DOHH2 (cell line): ENCODE measurements at regions not wholly inside any gene's neighbourhood (a gene's known extent, or its start where the extent isn't known, plus 50 kb on each side); places are given as distances from the start of the nearest gene placed in this dataset.

ENCODE experiments used
- H3F3A ChIP-seq: fragments of 200-600 bp; sonication (generic), shearing (Covaris generic); 2 replicates; pipeline ENCODE4 v1.6.0; 2016; ENCODE audit warnings: antibody characterized with exemption, mild to moderate bottlenecking; ENCODE audit not compliant: control insufficient read depth, insufficient read depth
- H3K27ac ChIP-seq: fragments of 200-600 bp; sonication (generic); 2 replicates; pipeline ENCODE4 v1.5.1; 2014; ENCODE audit warnings: low read depth, mild to moderate bottlenecking, low read length, moderate library complexity
- H3K27me3 ChIP-seq: fragments of 200-600 bp; sonication (generic); 2 replicates; pipeline ENCODE4 v1.6.1; 2014; ENCODE audit warnings: mild to moderate bottlenecking, low read length, mixed read lengths; ENCODE audit not compliant: control insufficient read depth
- H3K36me3 ChIP-seq: fragments of 200-600 bp; sonication (generic); 2 replicates; pipeline ENCODE4 v1.6.1; 2014; ENCODE audit warnings: mild to moderate bottlenecking, low read length, moderate library complexity, mixed read lengths; ENCODE audit not compliant: control insufficient read depth
- H3K4me1 ChIP-seq: fragments of 200-600 bp; sonication (generic); 2 replicates; pipeline ENCODE4 v1.6.1; 2014; ENCODE audit warnings: mild to moderate bottlenecking, low read length, mixed read lengths; ENCODE audit not compliant: control insufficient read depth
- H3K4me2 ChIP-seq: fragments of 200-600 bp; sonication (generic); 2 replicates; pipeline ENCODE4 v1.6.0; 2014; ENCODE audit warnings: mild to moderate bottlenecking, low read length, moderate library complexity
- H3K4me3 ChIP-seq: fragments of 200-600 bp; sonication (generic); 2 replicates; pipeline ENCODE4 v1.5.1; 2014; ENCODE audit warnings: mild to moderate bottlenecking, low read length, mixed read lengths
- H3K79me2 ChIP-seq: fragments of 200-600 bp; sonication (generic); 2 replicates; pipeline ENCODE4 v1.6.1; 2014; ENCODE audit warnings: mild to moderate bottlenecking, low read length, mixed read lengths; ENCODE audit not compliant: control insufficient read depth
- H3K9me2 ChIP-seq: fragments of 200-600 bp; sonication (generic); replicated peaks from 2 replicates; pipeline ENCODE4 v1.6.1; 2014; ENCODE audit warnings: mild to moderate bottlenecking, low read length, mixed read lengths; ENCODE audit not compliant: control insufficient read depth
- H3K9me3 ChIP-seq: fragments of 200-600 bp; sonication (generic); 2 replicates; pipeline ENCODE4 v1.6.1; 2014; ENCODE audit warnings: antibody characterized with exemption, low read length, mixed read lengths; ENCODE audit not compliant: control insufficient read depth, insufficient read depth
- H4K20me1 ChIP-seq: fragments of 200-600 bp; sonication (generic); 2 replicates; pipeline ENCODE4 v1.6.0; 2014; ENCODE audit warnings: low read depth, mild to moderate bottlenecking, antibody characterized with exemption, low read length, moderate library complexity; ENCODE audit not compliant: control insufficient read depth, insufficient read depth
- EZH2phosphoT487 ChIP-seq: fragments of 200-600 bp; sonication (generic); IDR thresholded peaks from 2 replicates; pipeline ENCODE4 v1.6.1; 2017; ENCODE audit warnings: borderline replicate concordance, mild to moderate bottlenecking, antibody characterized with exemption, low read length, moderate library complexity, mixed read lengths
- TF ChIP-seq, protein P1 (sequence below): fragments of 200-600 bp; sonication (generic); IDR thresholded peaks from one replicate; pipeline ENCODE4 v1.5.1; 2014; ENCODE audit warnings: antibody characterized with exemption, mild to moderate bottlenecking, low read depth, low read length; ENCODE audit not compliant: poor library complexity, severe bottlenecking

DNA sequence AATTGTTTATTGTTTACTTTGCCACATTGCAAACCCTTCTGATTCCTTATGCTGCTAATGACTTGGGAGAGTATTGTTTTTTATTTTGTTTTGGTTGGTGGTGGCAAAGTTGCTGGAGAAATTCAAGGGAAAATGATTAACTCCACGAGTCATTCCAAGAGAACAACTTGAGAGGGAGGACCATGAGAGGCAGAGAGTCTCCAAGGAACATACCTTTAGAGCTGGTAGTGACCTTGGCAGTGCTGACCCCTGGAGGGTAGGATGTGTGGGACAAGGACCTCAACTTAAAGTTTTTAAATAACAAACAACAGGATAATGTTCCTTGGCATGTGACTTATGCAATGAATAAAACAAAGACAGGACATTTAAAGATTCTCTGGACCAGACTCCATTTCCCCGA lies 139.7 kb downstream of the LRRC70 start:
- no peaks in the 10 kb centered on the region for H3K9me3 ChIP-seq
- no peak for TF ChIP-seq EZH2phosphoT487
- TF ChIP-seq, protein P1, sequence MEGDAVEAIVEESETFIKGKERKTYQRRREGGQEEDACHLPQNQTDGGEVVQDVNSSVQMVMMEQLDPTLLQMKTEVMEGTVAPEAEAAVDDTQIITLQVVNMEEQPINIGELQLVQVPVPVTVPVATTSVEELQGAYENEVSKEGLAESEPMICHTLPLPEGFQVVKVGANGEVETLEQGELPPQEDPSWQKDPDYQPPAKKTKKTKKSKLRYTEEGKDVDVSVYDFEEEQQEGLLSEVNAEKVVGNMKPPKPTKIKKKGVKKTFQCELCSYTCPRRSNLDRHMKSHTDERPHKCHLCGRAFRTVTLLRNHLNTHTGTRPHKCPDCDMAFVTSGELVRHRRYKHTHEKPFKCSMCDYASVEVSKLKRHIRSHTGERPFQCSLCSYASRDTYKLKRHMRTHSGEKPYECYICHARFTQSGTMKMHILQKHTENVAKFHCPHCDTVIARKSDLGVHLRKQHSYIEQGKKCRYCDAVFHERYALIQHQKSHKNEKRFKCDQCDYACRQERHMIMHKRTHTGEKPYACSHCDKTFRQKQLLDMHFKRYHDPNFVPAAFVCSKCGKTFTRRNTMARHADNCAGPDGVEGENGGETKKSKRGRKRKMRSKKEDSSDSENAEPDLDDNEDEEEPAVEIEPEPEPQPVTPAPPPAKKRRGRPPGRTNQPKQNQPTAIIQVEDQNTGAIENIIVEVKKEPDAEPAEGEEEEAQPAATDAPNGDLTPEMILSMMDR, result no peak
- peaks cover 4% of the 10 kb centered on the region; the same call in 1 of the 2 replicates for H3K27me3 ChIP-seq
- no peak overlapping the region for H3K27ac ChIP-seq
- no peak overlapping the region for H3K4me2 ChIP-seq
- H3F3A ChIP-seq, result no peaks in the 10 kb centered on the region
- H3K4me3 ChIP-seq, result no peak overlapping the region
- no peaks in the 10 kb centered on the region for H4K20me1 ChIP-seq
- no peaks in the 10 kb centered on the region for H3K4me1 ChIP-seq
- H3K9me2 ChIP-seq, result no peaks in the 10 kb centered on the region
- no peaks in the 10 kb centered on the region for H3K79me2 ChIP-seq
- no peaks in the 10 kb centered on the region for H3K36me3 ChIP-seq

DNA sequence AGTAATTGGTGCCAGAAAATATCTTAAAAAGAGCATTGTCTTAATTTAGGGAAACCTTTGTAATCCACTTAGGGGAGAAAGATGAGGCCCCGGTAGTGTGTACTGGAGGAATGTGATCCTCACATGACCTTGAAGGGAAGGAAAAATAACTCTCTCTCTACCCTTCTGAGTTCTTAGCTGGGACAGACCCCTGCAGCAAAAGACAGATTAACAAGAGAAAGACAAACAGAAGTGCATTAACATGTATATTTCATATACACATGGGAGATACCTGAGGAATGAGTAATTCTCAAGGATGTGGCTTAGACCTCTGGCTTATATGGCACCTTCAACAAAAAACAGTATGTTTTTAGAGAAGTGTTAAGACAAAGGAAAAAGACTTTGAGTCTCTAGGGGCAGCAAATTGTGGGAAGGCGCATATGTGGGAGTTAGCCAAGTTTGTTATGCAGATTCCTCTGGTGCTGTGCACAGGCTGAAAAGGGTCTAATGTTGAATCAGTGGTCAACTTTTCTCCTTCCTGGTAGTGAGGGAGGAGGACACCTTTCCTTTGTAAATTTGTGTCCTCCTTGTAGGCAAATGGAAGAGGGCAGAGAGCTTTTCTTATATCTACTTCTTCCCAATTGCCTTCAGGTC lies 138.8 kb downstream of the LRRC70 start:
- Histone ChIP-seq H3K27ac (no peak overlapping the region), H3F3A (no peaks in the 10 kb centered on the region), H3K4me1 (no peaks in the 10 kb centered on the region), H3K4me3 (no peak overlapping the region), H3K36me3 (no peaks in the 10 kb centered on the region), H3K4me2 (no peak overlapping the region), H4K20me1 (no peaks in the 10 kb centered on the region), H3K79me2 (no peaks in the 10 kb centered on the region), H3K27me3 (peaks cover 4% of the 10 kb centered on the region; the same call in 1 of the 2 replicates), H3K9me3 (no peaks in the 10 kb centered on the region), H3K9me2 (no peaks in the 10 kb centered on the region)
- no peak for TF ChIP-seq EZH2phosphoT487
- TF ChIP-seq, protein P1, result no peak

- no peaks in the 10 kb centered on the region for H3F3A ChIP-seq
- H3K36me3 ChIP-seq, result no peaks in the 10 kb centered on the region
- H4K20me1 ChIP-seq, result no peaks in the 10 kb centered on the region
- H3K9me2 ChIP-seq, result no peaks in the 10 kb centered on the region
- no peaks in the 10 kb centered on the region for H3K4me1 ChIP-seq
- no peaks in the 10 kb centered on the region for H3K79me2 ChIP-seq
- no peak overlapping the region for H3K27ac ChIP-seq
- H3K27me3 ChIP-seq, result peaks cover 4% of the 10 kb centered on the region; the same call in 1 of the 2 replicates
- TF ChIP-seq EZH2phosphoT487, result no peak
- TF ChIP-seq, protein P1, result no peak
- H3K4me3 ChIP-seq, result no peak overlapping the region
- no peak overlapping the region for H3K4me2 ChIP-seq
- no peaks in the 10 kb centered on the region for H3K9me3 ChIP-seq
Observed at GRCh38 chr5:62714296-62714695, 135.7 kb downstream of the LRRC70 start.
